DND-41 (cell line): ENCODE measurements at regions not wholly inside any gene's neighbourhood (a gene's known extent, or its start where the extent isn't known, plus 50 kb on each side); places are given as distances from the start of the nearest gene placed in this dataset.

Experiments used
- EZH2 ChIP-seq: IDR thresholded peaks from 3 replicates; pipeline ENCODE4 v1.6.1; 2012; ENCODE audit warnings: borderline replicate concordance, low read depth, mild to moderate bottlenecking, moderate library complexity, low read length, inconsistent platforms; ENCODE audit not compliant: severe bottlenecking
- TF ChIP-seq, protein P1 (sequence below): IDR thresholded peaks from 2 replicates; pipeline ENCODE4 v1.5.1; 2012; ENCODE audit warnings: borderline replicate concordance, low read length, moderate library complexity, mild to moderate bottlenecking; ENCODE audit not compliant: poor library complexity, severe bottlenecking; ENCODE audit errors: extremely low read depth

GRCh38 chr18:10374636-10375293, 79.7 kb upstream of the APCDD1 start:
- TF ChIP-seq, protein P1, sequence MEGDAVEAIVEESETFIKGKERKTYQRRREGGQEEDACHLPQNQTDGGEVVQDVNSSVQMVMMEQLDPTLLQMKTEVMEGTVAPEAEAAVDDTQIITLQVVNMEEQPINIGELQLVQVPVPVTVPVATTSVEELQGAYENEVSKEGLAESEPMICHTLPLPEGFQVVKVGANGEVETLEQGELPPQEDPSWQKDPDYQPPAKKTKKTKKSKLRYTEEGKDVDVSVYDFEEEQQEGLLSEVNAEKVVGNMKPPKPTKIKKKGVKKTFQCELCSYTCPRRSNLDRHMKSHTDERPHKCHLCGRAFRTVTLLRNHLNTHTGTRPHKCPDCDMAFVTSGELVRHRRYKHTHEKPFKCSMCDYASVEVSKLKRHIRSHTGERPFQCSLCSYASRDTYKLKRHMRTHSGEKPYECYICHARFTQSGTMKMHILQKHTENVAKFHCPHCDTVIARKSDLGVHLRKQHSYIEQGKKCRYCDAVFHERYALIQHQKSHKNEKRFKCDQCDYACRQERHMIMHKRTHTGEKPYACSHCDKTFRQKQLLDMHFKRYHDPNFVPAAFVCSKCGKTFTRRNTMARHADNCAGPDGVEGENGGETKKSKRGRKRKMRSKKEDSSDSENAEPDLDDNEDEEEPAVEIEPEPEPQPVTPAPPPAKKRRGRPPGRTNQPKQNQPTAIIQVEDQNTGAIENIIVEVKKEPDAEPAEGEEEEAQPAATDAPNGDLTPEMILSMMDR: no peak
- TF ChIP-seq EZH2: no peak
